ENCODE measurements at regions not wholly inside any gene's neighbourhood (a gene's known extent, or its start where the extent isn't known, plus 50 kb on each side); places are given as distances from the start of the nearest gene placed in this dataset.
"Not testable (repeated sequence)": the region's sequence is repeated elsewhere in the genome, so short reads cannot be mapped to it uniquely, and the experiment has no call there.

DNA sequence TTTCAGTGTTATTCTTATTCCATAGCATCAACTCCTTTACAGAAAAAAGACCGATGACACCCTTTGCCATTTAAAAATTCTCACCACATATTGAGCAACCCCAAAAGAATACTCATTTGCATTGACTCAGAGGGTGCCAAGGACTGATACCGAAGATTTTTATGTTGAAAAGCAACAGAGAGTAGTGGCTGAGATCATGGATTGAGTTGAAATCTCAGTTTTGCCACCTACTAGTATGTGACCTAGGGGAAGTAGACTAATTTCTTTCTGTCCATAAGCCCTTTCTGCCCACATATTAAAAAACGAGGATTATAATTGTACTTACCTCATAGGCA is 313.9 kb upstream of the SATB1 start:
- DNase-seq (ENCODE audit: low read depth in 1 of 2, low spot score in 1 of 2) = no peak

DNA sequence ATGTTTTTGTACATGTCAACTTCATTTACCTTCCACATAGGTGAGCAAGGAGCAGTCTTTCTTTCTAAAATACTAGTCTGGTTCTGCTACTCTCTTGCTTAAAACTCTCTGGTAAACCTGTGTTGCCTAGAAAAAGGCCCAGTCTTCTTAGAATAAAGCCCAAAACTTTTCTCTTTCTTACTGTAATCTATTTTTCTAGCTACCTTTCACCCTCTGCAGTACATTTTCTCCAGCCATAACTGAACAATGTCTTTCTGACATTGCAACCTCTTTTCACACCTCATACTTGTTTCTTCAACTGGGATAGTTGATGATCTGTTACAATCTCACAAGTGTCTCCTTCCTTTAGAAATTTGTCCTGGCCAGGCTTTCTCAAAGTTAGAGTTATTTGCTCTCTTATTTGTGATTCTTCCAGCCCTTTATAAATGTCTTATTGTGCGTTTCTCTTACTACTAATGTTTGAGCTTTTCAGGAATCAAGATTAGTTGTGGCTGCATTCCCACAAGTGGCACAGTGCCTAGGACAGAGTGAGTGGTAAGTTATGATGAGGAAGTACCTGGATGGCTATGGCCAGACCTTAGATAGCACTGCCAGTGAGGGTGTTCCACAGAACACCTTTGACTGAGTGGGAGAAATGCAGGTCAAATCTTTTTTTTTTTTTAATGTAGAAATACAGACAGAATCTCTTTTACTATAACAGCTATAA is 313.4 kb upstream of the SATB1 start:
- no peak for DNase-seq (ENCODE audit: low read depth in 1 of 2, low spot score in 1 of 2)

DNA sequence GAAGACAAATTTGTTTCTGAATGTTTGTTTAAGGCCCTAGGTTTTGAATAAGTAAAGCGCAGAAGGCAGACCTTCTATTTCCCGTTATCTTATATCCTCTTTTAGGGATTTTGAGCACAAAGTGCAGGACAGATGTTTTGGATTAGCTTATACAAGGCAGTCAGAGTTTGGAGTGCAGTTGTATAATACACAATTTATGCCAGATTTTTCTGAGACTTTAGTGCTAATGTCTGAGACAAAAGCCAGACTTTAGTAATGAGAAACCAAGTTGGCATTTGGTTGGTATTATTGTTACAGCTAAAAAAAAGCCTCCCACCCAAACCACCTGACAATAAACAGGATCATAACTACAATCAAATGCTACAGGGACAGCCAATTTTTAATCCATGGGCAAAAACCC is 309.9 kb upstream of the SATB1 start:
- DNase-seq (ENCODE audit: low read depth in 1 of 2, low spot score in 1 of 2) = no peak

DNA sequence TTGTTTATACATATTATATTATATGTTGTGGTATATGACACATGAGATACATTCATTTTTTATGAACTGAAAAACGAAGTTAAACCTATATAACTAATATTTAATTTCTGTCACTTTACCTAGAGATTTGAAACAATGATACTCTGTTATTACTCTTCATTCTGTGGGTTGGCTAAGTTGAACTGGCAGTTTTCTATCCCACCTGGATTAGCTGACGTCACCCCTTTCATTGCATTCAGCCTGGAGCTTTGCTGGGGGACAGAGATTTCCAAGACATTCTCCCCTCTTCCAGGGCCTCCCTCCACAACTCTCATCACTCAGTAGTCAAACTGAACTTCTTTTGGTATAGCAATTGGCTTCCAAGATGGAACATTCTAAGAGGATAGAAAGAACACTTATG is 309.2 kb upstream of the SATB1 start:
- DNase-seq (ENCODE audit: low read depth in 1 of 2, low spot score in 1 of 2) = no peak

DNA sequence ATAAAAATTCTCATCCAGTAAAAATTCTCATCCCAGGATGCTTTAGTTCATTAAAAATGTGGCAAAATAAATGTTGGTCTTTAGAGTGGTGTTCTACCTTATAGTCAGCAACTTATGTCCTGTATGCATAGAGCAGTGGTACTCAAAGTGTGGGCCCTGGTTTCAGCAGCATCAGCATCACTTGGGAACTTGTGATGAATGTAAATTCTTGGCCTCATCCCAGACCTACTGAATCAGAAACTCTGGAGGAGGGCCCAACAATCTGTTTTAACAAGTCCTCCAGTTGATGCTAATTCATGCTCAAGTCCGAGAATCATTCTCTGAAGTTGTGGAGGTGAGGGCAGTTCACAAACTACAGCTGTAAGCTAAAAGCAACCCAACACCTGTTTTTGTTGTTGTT is 307.3 kb upstream of the SATB1 start:
- DNase-seq (ENCODE audit: low read depth in 1 of 2, low spot score in 1 of 2) = no peak

GRCh38 chr3:18730491-18730890 is 305.4 kb upstream of the SATB1 start:
- no peak for DNase-seq (ENCODE audit: low read depth in 1 of 2, low spot score in 1 of 2)

DNA sequence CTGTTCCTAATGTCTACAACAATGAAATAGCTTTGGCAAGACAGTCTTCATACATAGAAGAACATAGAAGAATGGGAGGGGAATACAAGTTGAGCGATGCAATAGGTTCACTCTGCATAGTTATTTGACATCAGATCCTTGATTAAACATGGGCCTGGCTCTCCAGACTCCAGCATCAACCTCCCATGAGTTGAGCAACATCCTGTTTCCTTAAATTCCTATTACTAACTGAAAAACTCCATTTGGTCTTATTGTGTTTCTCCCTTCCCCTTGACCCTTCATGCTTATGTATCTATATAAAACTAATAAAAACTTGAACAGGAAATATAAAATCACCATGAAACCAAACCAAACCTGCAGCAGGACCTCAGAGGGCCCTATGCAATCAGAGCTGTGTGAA is 304.5 kb upstream of the SATB1 start:
- DNase-seq (ENCODE audit: low read depth in 1 of 2, low spot score in 1 of 2) = no peak

DNA sequence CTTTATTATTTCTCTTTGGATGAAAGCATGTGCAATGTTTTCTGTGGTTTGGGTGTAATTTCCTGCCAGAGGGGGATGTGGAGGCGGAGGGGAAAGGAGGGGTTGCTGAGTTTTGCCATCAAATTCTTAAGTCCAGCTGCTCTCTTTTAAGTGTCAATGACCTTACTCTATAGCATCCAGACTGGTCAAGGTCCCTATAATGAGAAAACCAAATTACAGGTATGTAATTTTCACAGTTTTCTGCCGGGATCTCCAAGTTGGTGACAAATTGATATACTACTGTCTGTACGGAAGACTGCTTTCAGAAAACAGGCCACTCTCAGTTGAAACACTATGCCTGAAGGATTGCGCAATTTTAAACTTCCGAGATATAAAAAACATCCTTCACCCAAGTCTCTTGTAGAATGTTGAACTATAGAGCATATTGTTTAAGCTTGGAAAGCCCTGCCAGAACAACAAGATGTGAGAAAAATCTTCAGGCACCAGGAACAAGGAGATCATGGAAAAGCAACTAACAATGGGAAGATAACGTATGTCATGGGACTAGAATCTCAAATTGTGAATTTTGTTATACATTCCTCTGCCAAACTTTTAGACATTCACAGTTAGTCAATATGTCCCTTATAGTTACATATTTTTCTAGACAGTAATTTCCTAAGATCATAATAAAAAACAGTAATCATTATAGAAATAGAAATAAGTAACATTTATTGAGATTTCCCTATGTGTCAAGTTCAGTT is 300.7 kb upstream of the SATB1 start:
- DNase-seq (ENCODE audit: low read depth in 1 of 2, low spot score in 1 of 2) = peak in 1 of 2 donors; percentile 12

DNA sequence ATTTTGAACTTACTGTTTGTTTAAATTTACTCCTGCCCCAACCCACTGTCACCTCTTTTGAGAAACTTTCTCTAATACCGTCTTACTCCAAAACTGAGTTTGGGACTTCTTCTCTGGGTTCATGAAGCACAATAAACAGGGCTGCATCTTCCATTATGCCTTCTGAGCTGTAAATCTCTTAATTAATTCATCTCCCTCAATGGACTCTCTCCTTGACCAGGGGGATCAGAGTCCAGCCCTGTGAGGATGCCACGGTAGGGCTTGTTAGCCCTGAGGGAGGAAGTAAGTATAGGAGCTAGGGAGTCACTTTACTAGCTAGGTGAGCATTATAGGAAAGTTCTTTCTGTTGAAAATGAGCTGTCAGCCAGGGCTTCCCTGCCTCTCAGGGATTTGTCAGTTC is 299.3 kb upstream of the SATB1 start:
- DNase-seq (ENCODE audit: low read depth in 1 of 2, low spot score in 1 of 2) = no peak

- no peak for DNase-seq (ENCODE audit: low read depth in 1 of 2, low spot score in 1 of 2)
These were observed 298.2 kb upstream of the SATB1 start for GRCh38 chr3:18723206-18723810.

DNA sequence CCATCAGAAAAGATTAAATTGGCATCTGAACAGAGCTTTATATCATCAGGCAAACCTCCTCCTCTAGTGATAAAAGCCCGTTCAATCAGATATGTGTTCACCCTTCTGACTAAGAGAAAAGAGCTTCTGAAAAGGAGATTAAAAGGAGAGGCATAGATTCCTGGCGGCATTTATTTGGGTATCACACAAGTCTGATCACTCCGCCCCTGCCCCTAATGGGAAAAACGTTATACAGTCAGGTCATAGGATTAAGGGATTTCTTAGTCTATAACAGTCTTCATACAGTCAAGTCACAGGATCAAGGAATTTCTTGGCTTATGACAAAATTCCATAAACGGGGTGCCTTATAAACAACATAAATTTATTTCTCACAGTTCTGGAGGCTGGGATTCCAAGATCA is 295.4 kb upstream of the SATB1 start:
- DNase-seq (ENCODE audit: low read depth in 1 of 2, low spot score in 1 of 2) = no peak

- DNase-seq (ENCODE audit: low read depth in 1 of 2, low spot score in 1 of 2) = no peak
These were observed 292.5 kb upstream of the SATB1 start for GRCh38 chr3:18717598-18717997.

- DNase-seq (ENCODE audit: low read depth in 1 of 2, low spot score in 1 of 2) = no peak
These were observed 291.7 kb upstream of the SATB1 start for GRCh38 chr3:18716821-18717220.

DNA sequence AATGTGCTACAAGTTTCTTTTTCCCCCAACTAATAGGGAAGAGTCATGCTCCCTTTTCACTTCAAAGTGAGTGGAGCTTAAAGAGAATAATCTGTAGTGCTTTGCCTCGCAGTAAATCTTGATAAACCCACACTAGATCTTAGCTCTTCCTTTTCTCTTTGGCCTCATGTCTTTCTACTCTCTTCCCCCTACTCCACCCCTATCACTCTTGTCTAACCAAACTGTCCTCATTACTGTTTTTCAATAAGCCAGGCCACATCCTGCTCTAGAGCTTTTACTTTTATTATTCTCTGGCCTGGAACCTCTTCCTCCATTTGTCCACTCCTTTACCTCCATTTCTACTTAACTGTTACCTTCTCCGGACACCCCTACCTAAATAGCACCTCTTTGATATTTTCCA is 291.0 kb upstream of the SATB1 start:
- no peak for DNase-seq (ENCODE audit: low read depth in 1 of 2, low spot score in 1 of 2)

DNA sequence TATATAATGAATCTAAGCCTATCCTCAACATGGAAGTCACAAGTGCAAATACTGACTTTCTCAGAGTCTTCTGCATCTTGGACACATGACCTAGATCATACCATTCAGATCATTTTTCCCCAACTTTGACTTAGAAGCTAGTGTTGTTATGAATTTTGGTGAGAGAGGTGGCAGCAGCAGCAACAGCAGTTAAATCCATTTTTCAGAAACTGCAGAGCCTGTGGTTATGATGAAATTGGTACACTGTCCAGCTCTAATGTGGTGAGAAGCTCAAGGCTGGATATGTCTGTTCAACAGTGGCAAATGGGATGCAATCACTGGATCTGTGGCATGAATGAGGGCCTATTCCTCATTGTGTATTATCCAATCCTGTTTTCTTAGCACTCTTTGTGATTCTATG is 290.1 kb upstream of the SATB1 start:
- no peak for DNase-seq (ENCODE audit: low read depth in 1 of 2, low spot score in 1 of 2)

GRCh38 chr3:18713577-18713951 is 288.4 kb upstream of the SATB1 start:
- DNase-seq (ENCODE audit: low read depth in 1 of 2, low spot score in 1 of 2) = no peak

DNA sequence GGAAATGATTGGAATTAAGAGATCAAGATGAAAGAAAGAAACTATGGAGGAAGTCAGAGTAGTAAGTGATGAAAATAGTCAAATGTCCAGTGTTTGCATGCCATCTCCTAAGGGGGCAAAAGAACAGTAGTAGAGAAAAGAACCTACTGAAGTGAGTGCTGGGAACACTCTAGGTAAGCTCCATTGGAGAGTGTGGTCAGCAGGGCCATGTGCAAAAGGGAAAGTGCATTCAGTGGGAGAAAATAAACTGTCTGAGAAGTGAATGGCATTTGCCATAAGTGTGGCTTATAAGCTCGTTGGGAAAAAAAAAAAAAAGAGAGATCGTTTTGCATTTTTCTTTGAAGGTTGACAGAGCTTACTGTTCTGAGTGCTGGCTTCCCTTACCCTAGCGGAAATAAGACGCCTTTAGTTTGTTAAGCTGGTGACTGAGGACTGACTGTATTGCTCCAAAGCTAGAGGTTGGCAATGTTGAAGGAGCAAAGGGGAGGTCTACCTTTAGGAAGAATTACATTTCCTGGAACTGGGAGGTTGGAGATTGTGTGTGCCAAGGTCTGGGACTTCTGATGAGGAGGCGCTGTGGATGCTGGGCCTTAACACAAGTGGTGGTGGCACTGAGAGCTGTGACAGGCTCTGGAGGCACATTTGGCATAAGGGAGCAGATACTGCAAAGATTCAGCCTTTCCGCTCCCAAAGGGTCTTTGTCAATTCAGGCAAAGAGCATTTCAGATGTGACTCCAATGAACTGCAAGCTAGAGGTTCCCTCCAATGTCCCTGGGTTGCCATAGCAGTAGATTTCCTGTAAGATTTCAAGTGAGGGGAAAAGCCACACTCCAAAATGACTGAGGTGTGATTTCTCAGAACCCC is 287.8 kb upstream of the SATB1 start:
- no peak for DNase-seq (ENCODE audit: low read depth in 1 of 2, low spot score in 1 of 2)

DNA sequence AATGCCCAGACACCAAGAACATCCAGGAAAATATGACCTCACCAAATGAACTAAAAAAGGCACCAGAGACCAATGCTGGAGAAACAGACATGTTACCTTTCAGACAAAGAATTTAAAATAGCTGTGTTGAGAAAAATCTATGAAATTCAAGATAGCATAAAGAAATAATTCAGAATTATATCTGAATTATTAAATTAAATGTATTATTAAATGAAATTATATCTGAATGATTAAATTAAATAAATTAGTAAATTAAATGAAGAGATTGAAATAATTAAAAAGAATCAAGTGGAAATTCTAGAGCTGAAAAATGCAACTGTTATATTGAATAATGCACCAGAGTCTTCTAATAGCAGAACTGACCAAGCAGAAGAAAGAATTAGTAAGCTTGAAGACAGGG is 279.2 kb upstream of the SATB1 start:
- no peak for DNase-seq (ENCODE audit: low read depth in 1 of 2, low spot score in 1 of 2)

- DNase-seq (ENCODE audit: low read depth in 1 of 2, low spot score in 1 of 2) = no peak
These were observed 278.7 kb upstream of the SATB1 start for GRCh38 chr3:18703798-18704197.

DNA sequence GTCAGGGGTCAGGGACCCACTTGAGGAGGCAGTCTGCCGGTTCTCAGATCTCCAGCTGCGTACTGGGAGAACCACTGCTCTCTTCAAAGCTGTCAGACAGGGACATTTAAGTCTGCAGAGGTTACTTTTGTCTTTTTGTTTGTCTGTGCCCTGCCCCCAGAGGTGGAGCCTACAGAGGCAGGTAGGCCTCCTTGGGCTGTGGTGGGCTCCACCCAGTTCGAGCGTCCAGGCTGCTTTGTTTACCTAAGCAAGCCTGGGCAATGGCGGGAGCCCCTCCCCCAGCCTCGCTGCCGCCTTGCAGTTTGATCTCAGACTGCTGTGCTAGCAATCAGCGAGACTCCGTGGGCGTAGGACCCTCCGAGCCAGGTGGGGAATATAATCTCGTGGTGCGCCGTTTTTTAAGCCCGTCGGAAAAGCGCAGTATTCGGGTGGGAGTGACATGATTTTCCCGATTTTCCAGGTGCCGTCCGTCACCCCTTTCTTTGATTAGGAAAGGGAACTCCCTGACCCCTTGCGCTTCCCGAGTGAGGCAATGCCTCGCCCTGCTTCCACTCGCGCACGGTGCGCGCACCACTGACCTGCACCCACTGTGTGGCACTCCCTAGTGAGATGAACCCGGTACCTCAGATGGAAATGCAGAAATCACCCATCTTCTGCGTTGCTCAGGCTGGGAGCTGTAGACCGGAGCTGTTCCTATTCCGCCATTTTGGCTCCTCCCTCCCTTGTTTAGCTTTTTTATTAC is 268.6 kb upstream of the SATB1 start:
- not testable (repeated sequence) for DNase-seq (ENCODE audit: low read depth in 1 of 2, low spot score in 1 of 2)

DNA sequence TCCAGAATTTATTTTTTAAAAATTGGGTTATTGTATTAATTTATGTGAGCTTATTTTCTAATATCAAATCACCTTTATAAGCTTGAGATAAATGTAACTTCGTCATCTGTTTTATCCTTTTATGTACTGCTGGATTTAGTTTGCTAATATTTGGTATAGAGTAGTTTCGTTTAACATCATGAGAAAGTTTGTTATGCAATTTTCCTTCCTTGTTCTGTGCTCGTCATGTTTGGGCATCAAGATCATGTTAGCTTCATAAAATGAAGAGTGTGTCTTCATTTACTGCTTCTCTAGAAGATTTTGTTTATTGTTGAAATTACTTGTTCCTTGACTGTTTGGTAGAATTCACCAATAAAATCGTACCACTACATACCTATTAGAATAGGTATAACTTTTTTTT is 262.1 kb upstream of the SATB1 start:
- DNase-seq (ENCODE audit: low read depth in 1 of 2, low spot score in 1 of 2) = no peak
